Colonic mucosa (tissue), 4 donors: ENCODE measurements at regions not wholly inside any gene's neighbourhood (a gene's known extent, or its start where the extent isn't known, plus 50 kb on each side); places are given as distances from the start of the nearest gene placed in this dataset.
"Not testable (repeated sequence)": the region's sequence is repeated elsewhere in the genome, so short reads cannot be mapped to it uniquely, and the experiment has no call there.

ENCODE experiments used
- DNase-seq: peaks from one replicate; pipeline ENCODE4 v3.0.0-alpha.2; 2020
- H3K27ac ChIP-seq: fragments of 200-600 bp; one replicate; pipeline ENCODE4 v1.8.0; 2021
- H3K27me3 ChIP-seq: fragments of 200-600 bp; one replicate; pipeline ENCODE4 v1.8.0; 2021
- H3K36me3 ChIP-seq: fragments of 200-600 bp; one replicate; pipeline ENCODE4 v1.8.0; 2021
- H3K4me1 ChIP-seq: fragments of 200-600 bp; one replicate; pipeline ENCODE4 v1.8.0; 2021; ENCODE audit warnings: mild to moderate bottlenecking
- H3K4me3 ChIP-seq: fragments of 200-600 bp; one replicate; pipeline ENCODE4 v1.8.0; 2021
- H3K9ac ChIP-seq, 2 donors: one replicate each; pipeline ENCODE4 v1.7.0; 2013; ENCODE audit warnings: control low read depth in 2 of 2, low read depth in 2 of 2, low read length in 2 of 2
- H3K9me3 ChIP-seq: fragments of 200-600 bp; one replicate; pipeline ENCODE4 v1.8.0; 2021
- intact Hi-C: fragments of 100-400 bp; cut with DNase I; formaldehyde crosslinking; loops from one replicate; pipeline ENCODE4 v1.14.1; 2022
- TF ChIP-seq, protein P1 (sequence below): fragments of 200-600 bp; IDR thresholded peaks from one replicate; pipeline ENCODE4 v1.8.0; 2022; ENCODE audit warnings: antibody characterized with exemption, mild to moderate bottlenecking
- donor health status: healthy.
- donor health status: DM: no; HTN: no; CAD: no.
- donor health status: DM: no; HTN: no; CAD: no.

DNA sequence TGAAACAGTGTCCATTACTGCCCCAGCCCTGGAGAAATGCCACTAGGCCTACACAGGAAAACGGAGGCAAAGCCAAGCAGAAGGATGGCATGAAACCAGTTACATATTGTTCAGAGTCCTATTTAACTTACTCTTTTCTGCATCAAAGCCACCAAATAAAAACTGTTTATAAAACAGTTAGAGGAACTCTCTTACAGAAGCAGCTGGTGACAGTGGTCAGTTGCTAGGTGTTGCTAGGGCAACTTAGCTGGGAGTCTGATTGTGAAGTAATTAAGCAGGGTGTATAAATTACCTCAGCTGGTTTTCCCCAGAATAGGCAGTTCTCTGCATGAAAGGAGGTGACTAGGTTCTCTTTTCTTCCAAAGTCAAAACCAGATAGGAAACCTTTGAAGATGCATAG, 115.6 kb upstream of the ZBED5 start:
- Histone ChIP-seq H3K27me3 (no peaks in the 10 kb centered on the region), H3K36me3 (no peaks in the 10 kb centered on the region), H3K9ac (no peak overlapping the region), H3K4me1 (no peaks in the 10 kb centered on the region), H3K4me3 (no peak overlapping the region), H3K27ac (no peak overlapping the region), H3K9me3 (no peaks in the 10 kb centered on the region)
- TF ChIP-seq, protein P1, sequence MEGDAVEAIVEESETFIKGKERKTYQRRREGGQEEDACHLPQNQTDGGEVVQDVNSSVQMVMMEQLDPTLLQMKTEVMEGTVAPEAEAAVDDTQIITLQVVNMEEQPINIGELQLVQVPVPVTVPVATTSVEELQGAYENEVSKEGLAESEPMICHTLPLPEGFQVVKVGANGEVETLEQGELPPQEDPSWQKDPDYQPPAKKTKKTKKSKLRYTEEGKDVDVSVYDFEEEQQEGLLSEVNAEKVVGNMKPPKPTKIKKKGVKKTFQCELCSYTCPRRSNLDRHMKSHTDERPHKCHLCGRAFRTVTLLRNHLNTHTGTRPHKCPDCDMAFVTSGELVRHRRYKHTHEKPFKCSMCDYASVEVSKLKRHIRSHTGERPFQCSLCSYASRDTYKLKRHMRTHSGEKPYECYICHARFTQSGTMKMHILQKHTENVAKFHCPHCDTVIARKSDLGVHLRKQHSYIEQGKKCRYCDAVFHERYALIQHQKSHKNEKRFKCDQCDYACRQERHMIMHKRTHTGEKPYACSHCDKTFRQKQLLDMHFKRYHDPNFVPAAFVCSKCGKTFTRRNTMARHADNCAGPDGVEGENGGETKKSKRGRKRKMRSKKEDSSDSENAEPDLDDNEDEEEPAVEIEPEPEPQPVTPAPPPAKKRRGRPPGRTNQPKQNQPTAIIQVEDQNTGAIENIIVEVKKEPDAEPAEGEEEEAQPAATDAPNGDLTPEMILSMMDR, result no peak
- intact Hi-C loops, result no loop called here
- no peak for DNase-seq

DNA sequence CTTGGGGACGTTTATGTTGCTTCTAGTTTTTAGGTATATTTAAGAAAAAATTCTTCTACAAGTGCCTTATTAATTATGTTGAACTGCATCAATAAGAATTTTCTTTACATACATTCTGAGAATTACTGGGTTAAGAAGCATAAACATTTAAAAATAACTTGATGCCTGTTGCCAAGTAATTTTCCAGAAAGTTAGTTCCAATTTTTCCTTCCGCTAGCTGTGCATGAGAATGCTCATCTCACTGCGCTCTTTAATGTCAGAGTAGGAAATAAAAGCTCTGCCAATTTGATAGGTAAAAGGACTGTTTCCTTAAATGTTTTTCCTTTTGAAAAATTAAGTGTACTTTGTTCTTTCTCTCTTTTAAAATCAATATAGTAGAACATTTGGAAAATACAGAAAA, 113.1 kb upstream of the ZBED5 start:
- Histone ChIP-seq H3K36me3 (no peaks in the 10 kb centered on the region), H3K27me3 (no peaks in the 10 kb centered on the region), H3K9me3 (no peaks in the 10 kb centered on the region), H3K27ac (no peak overlapping the region), H3K9ac (no peak overlapping the region), H3K4me1 (no peaks in the 10 kb centered on the region), H3K4me3 (no peak overlapping the region)
- intact Hi-C loops, result no loop called here
- TF ChIP-seq, protein P1, result no peak
- DNase-seq, result no peak

GRCh38 chr11:10969387-10969786, 111.5 kb upstream of the ZBED5 start:
- no peak for DNase-seq
- Histone ChIP-seq H3K27me3 (no peaks in the 10 kb centered on the region), H3K27ac (no peak overlapping the region), H3K36me3 (no peaks in the 10 kb centered on the region), H3K9ac (no peak overlapping the region), H3K4me1 (no peaks in the 10 kb centered on the region), H3K9me3 (no peaks in the 10 kb centered on the region), H3K4me3 (no peak overlapping the region)
- TF ChIP-seq, protein P1, result no peak
- intact Hi-C loops, result no loop called here

GRCh38 chr11:10956884-10957283, 99.0 kb upstream of the ZBED5 start:
- H3K27me3 ChIP-seq, H3K9ac ChIP-seq, intact Hi-C loops, H3K9me3 ChIP-seq, DNase-seq, H3K4me1 ChIP-seq, H3K36me3 ChIP-seq, H3K27ac ChIP-seq, H3K4me3 ChIP-seq: not testable (repeated sequence)

DNA sequence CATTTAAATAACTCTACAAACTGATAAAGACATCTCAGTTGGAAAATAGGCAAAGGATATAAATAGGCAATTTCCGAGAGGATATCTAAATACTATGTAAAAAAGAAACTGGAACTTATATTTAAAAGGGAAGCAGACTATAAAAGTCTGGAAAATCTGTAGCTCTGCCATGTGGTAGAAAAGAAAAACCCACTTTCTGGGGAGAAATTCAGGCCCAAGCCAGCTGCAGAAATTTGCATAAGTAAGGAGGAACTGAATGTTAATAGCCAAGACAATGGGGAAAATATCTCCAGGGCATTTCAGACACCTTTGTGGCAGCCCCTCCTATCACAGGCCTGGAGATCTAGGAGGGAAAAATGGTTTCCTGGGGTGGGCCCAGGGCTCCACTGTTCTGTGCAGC, 97.8 kb upstream of the ZBED5 start:
- intact Hi-C loops, result no loop called here
- H3K4me1 ChIP-seq, result no peaks in the 10 kb centered on the region
- no peak overlapping the region for H3K27ac ChIP-seq
- no peaks in the 10 kb centered on the region for H3K27me3 ChIP-seq
- no peak for DNase-seq
- TF ChIP-seq, protein P1, result no peak
- no peaks in the 10 kb centered on the region for H3K36me3 ChIP-seq
- H3K9me3 ChIP-seq, result no peaks in the 10 kb centered on the region
- no peak overlapping the region for H3K9ac ChIP-seq
- H3K4me3 ChIP-seq, result no peak overlapping the region

DNA sequence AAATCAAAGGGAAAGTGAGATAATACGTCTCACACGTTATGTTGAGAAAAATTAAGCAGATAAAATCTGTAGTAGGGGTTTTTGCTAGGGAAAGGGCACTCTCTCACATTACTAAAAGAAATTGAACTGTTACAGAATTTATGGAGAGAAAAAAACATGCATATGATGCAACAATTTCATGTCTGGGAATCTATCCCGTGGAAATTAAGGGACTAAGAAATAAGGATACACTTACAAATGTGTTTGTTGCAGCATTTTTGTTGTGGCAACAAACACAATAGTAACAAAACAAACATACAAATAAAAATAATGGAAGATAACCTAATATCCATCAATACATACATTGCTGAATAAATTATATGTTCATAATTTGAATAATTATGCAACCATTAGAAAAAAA, 96.3 kb upstream of the ZBED5 start:
- intact Hi-C loops, result no loop called here
- TF ChIP-seq, protein P1, result no peak
- H3K4me1 ChIP-seq, result no peaks in the 10 kb centered on the region
- no peak for DNase-seq
- H3K36me3 ChIP-seq, result no peaks in the 10 kb centered on the region
- no peak overlapping the region for H3K4me3 ChIP-seq
- no peaks in the 10 kb centered on the region for H3K27me3 ChIP-seq
- no peak overlapping the region for H3K27ac ChIP-seq
- no peaks in the 10 kb centered on the region for H3K9me3 ChIP-seq
- no peak overlapping the region for H3K9ac ChIP-seq
